ENCODE measurements at regions not wholly inside any gene's neighbourhood (a gene's known extent, or its start where the extent isn't known, plus 50 kb on each side); places are given as distances from the start of the nearest gene placed in this dataset.

GRCh38 chr9:89743573-89744254, 138.9 kb downstream of the GADD45G start:
- H3K4me3 ChIP-seq (ENCODE audit: low read depth, low read length), result no peak overlapping the region
- no peaks in the 10 kb centered on the region for H3K27me3 ChIP-seq (ENCODE audit: control insufficient read depth, insufficient read depth, low read length)
- no peak overlapping the region for H3K9ac ChIP-seq (ENCODE audit: low read depth, low read length)

GRCh38 chr9:89744255-89744648, 139.4 kb downstream of the GADD45G start:
- H3K9ac ChIP-seq (ENCODE audit: low read depth, low read length), result no peak overlapping the region
- H3K4me3 ChIP-seq (ENCODE audit: low read depth, low read length), result no peak overlapping the region
- H3K27me3 ChIP-seq (ENCODE audit: control insufficient read depth, insufficient read depth, low read length), result no peaks in the 10 kb centered on the region
- H3K9me3 ChIP-seq (ENCODE audit: control insufficient read depth, insufficient read depth, low read length), result no peaks in the 10 kb centered on the region
- no peaks in the 10 kb centered on the region for H3K36me3 ChIP-seq (ENCODE audit: control insufficient read depth, insufficient read depth, low read length)
- H3K4me1 ChIP-seq (ENCODE audit: control insufficient read depth, insufficient read depth, low read length), result peaks cover 3% of the 10 kb centered on the region

More at GRCh38 chr9:89743573-89744254, 138.9 kb downstream of the GADD45G start:
- Histone ChIP-seq H3K4me1 (ENCODE audit: control insufficient read depth, insufficient read depth, low read length) (peaks cover 3% of the 10 kb centered on the region), H3K36me3 (ENCODE audit: control insufficient read depth, insufficient read depth, low read length) (no peaks in the 10 kb centered on the region), H3K9me3 (ENCODE audit: control insufficient read depth, insufficient read depth, low read length) (no peaks in the 10 kb centered on the region)

GRCh38 chr9:89744730-89745129, 139.9 kb downstream of the GADD45G start:
- H3K36me3 ChIP-seq (ENCODE audit: control insufficient read depth, insufficient read depth, low read length), result no peaks in the 10 kb centered on the region
- no peaks in the 10 kb centered on the region for H3K27me3 ChIP-seq (ENCODE audit: control insufficient read depth, insufficient read depth, low read length)
- H3K9ac ChIP-seq (ENCODE audit: low read depth, low read length), result no peak overlapping the region
- H3K4me3 ChIP-seq (ENCODE audit: low read depth, low read length), result no peak overlapping the region
- peaks cover 3% of the 10 kb centered on the region for H3K4me1 ChIP-seq (ENCODE audit: control insufficient read depth, insufficient read depth, low read length)
- H3K9me3 ChIP-seq (ENCODE audit: control insufficient read depth, insufficient read depth, low read length), result no peaks in the 10 kb centered on the region

GRCh38 chr9:89745601-89746376, 141.0 kb downstream of the GADD45G start:
- Histone ChIP-seq H3K9ac (ENCODE audit: low read depth, low read length) (no peak overlapping the region), H3K4me3 (ENCODE audit: low read depth, low read length) (no peak overlapping the region), H3K4me1 (ENCODE audit: control insufficient read depth, insufficient read depth, low read length) (peaks cover 3% of the 10 kb centered on the region), H3K9me3 (ENCODE audit: control insufficient read depth, insufficient read depth, low read length) (no peaks in the 10 kb centered on the region), H3K27me3 (ENCODE audit: control insufficient read depth, insufficient read depth, low read length) (no peaks in the 10 kb centered on the region), H3K36me3 (ENCODE audit: control insufficient read depth, insufficient read depth, low read length) (no peaks in the 10 kb centered on the region)

DNA sequence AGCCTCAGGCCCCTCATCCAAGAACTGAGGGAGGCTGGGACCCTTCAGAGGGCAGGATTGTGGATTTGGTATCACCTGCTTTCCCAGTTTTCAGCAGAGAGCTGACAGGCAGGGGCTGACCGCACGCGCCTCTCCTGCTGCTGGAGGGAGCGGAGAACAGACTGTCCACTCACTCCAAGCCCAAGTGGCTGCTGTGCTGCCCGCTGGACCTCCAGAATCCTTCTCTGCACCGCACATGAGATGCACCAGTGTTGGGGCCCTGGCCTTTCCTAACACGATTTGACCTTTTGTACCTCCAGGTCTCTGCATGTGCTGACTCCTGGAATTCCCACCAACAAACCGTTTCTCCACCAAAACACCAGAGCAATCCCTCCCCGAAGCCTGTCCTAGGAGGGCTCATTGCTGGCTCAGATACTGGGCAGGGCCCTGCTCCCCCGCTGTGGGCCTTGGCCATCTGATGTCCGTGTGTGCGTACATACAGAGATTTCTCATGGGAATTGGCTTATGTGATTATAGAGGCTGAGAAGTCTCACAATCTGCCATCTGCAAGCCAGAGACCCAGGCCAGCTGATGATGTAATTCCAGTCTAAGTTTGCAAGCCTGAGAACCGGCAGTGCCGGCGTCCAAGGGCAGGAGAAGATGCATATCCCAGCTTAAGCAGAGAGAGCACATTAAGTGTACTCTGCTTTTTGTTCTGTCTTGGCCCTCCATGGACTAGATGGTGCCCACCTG, 141.7 kb downstream of the GADD45G start:
- Histone ChIP-seq H3K9ac (ENCODE audit: low read depth, low read length) (no peak overlapping the region), H3K4me1 (ENCODE audit: control insufficient read depth, insufficient read depth, low read length) (peaks cover 3% of the 10 kb centered on the region), H3K36me3 (ENCODE audit: control insufficient read depth, insufficient read depth, low read length) (no peaks in the 10 kb centered on the region), H3K27me3 (ENCODE audit: control insufficient read depth, insufficient read depth, low read length) (no peaks in the 10 kb centered on the region), H3K9me3 (ENCODE audit: control insufficient read depth, insufficient read depth, low read length) (no peaks in the 10 kb centered on the region), H3K4me3 (ENCODE audit: low read depth, low read length) (no peak overlapping the region)

GRCh38 chr9:89747596-89747995, 142.8 kb downstream of the GADD45G start:
- Histone ChIP-seq H3K36me3 (ENCODE audit: control insufficient read depth, insufficient read depth, low read length) (no peaks in the 10 kb centered on the region), H3K27me3 (ENCODE audit: control insufficient read depth, insufficient read depth, low read length) (no peaks in the 10 kb centered on the region), H3K4me1 (ENCODE audit: control insufficient read depth, insufficient read depth, low read length) (peaks cover 3% of the 10 kb centered on the region), H3K9ac (ENCODE audit: low read depth, low read length) (no peak overlapping the region), H3K9me3 (ENCODE audit: control insufficient read depth, insufficient read depth, low read length) (no peaks in the 10 kb centered on the region), H3K4me3 (ENCODE audit: low read depth, low read length) (no peak overlapping the region)

- Histone ChIP-seq H3K9ac (ENCODE audit: low read depth, low read length) (no peak overlapping the region), H3K9me3 (ENCODE audit: control insufficient read depth, insufficient read depth, low read length) (no peaks in the 10 kb centered on the region)
Observed at GRCh38 chr9:89748021-89748670, 143.3 kb downstream of the GADD45G start.

DNA sequence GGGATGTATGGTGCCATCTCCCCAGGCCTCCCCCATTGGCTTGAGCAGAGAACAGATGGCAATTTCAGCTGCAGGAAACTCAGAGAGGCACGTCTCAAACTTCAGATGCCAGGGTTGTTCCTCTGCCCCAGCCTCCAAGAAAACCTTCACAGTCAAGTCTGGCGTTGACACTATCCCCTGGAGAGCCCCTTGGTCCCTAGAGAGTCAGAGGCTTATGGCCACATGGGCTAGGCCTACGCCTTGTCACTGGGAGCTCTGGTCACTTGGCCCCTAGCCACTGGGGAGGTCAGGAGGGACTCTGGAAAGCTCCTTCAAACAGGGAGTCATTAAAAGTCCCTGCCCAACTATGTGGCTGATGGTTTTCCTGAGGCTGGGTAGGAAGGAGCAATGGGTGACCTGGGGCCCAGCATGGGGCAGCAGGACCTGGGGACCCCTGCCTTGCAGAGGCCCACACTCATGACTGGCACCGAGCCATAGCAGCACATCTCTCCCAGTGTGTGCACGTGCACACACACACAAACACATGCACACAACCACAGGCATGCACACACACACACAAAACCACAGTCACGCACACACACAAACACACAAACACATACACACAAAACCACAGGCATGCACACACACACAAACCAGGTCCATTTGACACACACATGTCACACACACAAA, 144.2 kb downstream of the GADD45G start:
- Histone ChIP-seq H3K9ac (ENCODE audit: low read depth, low read length) (no peak overlapping the region), H3K4me1 (ENCODE audit: control insufficient read depth, insufficient read depth, low read length) (peaks cover 1% of the 10 kb centered on the region), H3K36me3 (ENCODE audit: control insufficient read depth, insufficient read depth, low read length) (no peaks in the 10 kb centered on the region), H3K9me3 (ENCODE audit: control insufficient read depth, insufficient read depth, low read length) (no peaks in the 10 kb centered on the region), H3K4me3 (ENCODE audit: low read depth, low read length) (no peak overlapping the region), H3K27me3 (ENCODE audit: control insufficient read depth, insufficient read depth, low read length) (no peaks in the 10 kb centered on the region)

More at GRCh38 chr9:89748021-89748670, 143.3 kb downstream of the GADD45G start:
- no peak overlapping the region for H3K4me3 ChIP-seq (ENCODE audit: low read depth, low read length)
- H3K27me3 ChIP-seq (ENCODE audit: control insufficient read depth, insufficient read depth, low read length), result no peaks in the 10 kb centered on the region
- peaks cover 3% of the 10 kb centered on the region for H3K4me1 ChIP-seq (ENCODE audit: control insufficient read depth, insufficient read depth, low read length)
- H3K36me3 ChIP-seq (ENCODE audit: control insufficient read depth, insufficient read depth, low read length), result no peaks in the 10 kb centered on the region

GRCh38 chr9:89749500-89750116, 144.8 kb downstream of the GADD45G start:
- H3K4me1 ChIP-seq (ENCODE audit: control insufficient read depth, insufficient read depth, low read length), result no peaks in the 10 kb centered on the region
- H3K27me3 ChIP-seq (ENCODE audit: control insufficient read depth, insufficient read depth, low read length), result no peaks in the 10 kb centered on the region
- no peak overlapping the region for H3K4me3 ChIP-seq (ENCODE audit: low read depth, low read length)
- H3K36me3 ChIP-seq (ENCODE audit: control insufficient read depth, insufficient read depth, low read length), result no peaks in the 10 kb centered on the region
- no peak overlapping the region for H3K9ac ChIP-seq (ENCODE audit: low read depth, low read length)
- no peaks in the 10 kb centered on the region for H3K9me3 ChIP-seq (ENCODE audit: control insufficient read depth, insufficient read depth, low read length)

DNA sequence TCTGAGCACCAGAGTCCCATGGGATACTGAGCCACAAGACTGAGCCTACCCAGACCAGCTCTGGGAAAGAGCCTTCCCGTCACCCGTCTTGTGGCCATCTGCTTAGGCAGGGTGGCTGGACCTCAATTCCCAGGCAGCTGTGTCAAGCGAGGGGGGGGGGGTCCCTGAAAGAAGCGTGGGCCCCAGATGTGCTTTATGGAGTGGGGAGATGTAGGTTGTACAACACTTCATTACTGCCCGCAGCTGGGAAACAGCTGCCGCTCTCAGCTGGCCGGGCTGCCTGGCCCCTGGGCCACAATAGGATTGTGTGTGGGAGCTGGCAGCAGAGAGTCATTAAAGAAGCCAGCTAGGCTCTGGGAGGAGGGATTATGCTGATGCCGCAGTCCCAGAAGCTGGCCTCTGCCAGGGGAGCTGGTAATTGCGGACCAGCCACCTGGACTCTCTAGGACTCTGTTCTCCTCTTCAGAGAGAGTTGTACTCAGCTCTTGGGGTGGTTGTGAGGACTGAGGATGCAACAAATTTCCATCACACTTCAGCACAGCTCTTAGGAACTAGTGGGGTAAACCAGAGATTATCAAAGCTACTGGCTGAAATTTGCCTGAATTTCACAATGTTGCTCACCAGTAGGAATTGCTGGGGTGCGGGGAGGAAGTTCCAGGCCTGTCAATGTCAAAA, 145.4 kb downstream of the GADD45G start:
- no peaks in the 10 kb centered on the region for H3K4me1 ChIP-seq (ENCODE audit: control insufficient read depth, insufficient read depth, low read length)
- no peak overlapping the region for H3K4me3 ChIP-seq (ENCODE audit: low read depth, low read length)
- H3K9me3 ChIP-seq (ENCODE audit: control insufficient read depth, insufficient read depth, low read length), result no peaks in the 10 kb centered on the region
- no peaks in the 10 kb centered on the region for H3K36me3 ChIP-seq (ENCODE audit: control insufficient read depth, insufficient read depth, low read length)
- H3K27me3 ChIP-seq (ENCODE audit: control insufficient read depth, insufficient read depth, low read length), result no peaks in the 10 kb centered on the region
- no peak overlapping the region for H3K9ac ChIP-seq (ENCODE audit: low read depth, low read length)
